ENCODE measurements at regions not wholly inside any gene's neighbourhood (a gene's known extent, or its start where the extent isn't known, plus 50 kb on each side); places are given as distances from the start of the nearest gene placed in this dataset.

GRCh38 chr15:47961401-47962090 is 159.2 kb upstream of the SLC24A5 start:
- DNase-seq (ENCODE audit: low spot score) (no peak), ATAC-seq (no peak)
- Mint-ChIP-seq H3K4me3 (no peak overlapping the region), H3K27me3 (ENCODE audit: low read depth) (peaks cover 5% of the 10 kb centered on the region), H3K4me1 (peaks cover 17% of the 10 kb centered on the region), H3K9me3 (0 out of 2 replicates have a peak, but pooled peaks cover 3% of the 10 kb centered on the region), H3K27ac (no peak overlapping the region), H3K36me3 (no peaks in the 10 kb centered on the region)
- TF ChIP-seq CTCF (IDR thresholded peaks at IDR 0.05) = no peak
- TF ChIP-seq ZNF671 (CRISPR knock-in tag; IDR thresholded peaks at IDR 0.05) = no peak
- CTCF ChIA-PET = no interaction called here
- POLR2A ChIA-PET = no interaction called here

- ChIA-PET CTCF (interaction anchor here (0.9 to 1.1 kb wide), 4 partner anchors 51 to 320 kb away, joined by 3 read pairs; no protein-coding TSS in a partner anchor), POLR2A (no interaction called here)
- H3K4me3 Mint-ChIP-seq = no peak overlapping the region
- no peak overlapping the region for H3K27ac Mint-ChIP-seq
- no peak for DNase-seq (ENCODE audit: low spot score)
- H3K9me3 Mint-ChIP-seq = 0 out of 2 replicates have a peak, but pooled peaks cover 3% of the 10 kb centered on the region
- no peaks in the 10 kb centered on the region for H3K36me3 Mint-ChIP-seq
- TF ChIP-seq RORB (CRISPR knock-in tag; IDR thresholded peaks at IDR 0.05) = no peak
- TF ChIP-seq FOXK1 (CRISPR knock-in tag; IDR thresholded peaks at IDR 0.05) = no peak
- no peak for TF ChIP-seq ESRRA (CRISPR knock-in tag; IDR thresholded peaks at IDR 0.05; ENCODE audit: borderline replicate concordance)
- no peak for TF ChIP-seq MXD4 (CRISPR knock-in tag; IDR thresholded peaks at IDR 0.05; ENCODE audit: borderline replicate concordance)
- TF ChIP-seq ARID4B (CRISPR knock-in tag; IDR thresholded peaks at IDR 0.05; ENCODE audit: borderline replicate concordance) = no peak
- TF ChIP-seq FOXJ3 (CRISPR knock-in tag; IDR thresholded peaks at IDR 0.05; ENCODE audit: borderline replicate concordance) = no peak
- TF ChIP-seq ZNF281 (CRISPR knock-in tag; IDR thresholded peaks at IDR 0.05) = no peak
- TF ChIP-seq KAT7 (CRISPR knock-in tag; IDR thresholded peaks at IDR 0.05; ENCODE audit: borderline replicate concordance) = no peak
- TF ChIP-seq FOXP1 (CRISPR knock-in tag; IDR thresholded peaks at IDR 0.05; ENCODE audit: borderline replicate concordance) = no peak
- no peak for TF ChIP-seq ZNF263 (CRISPR knock-in tag; IDR thresholded peaks at IDR 0.05; ENCODE audit: low read depth)
- TF ChIP-seq ZNF138 (CRISPR knock-in tag; conservative IDR thresholded peaks at IDR 0.05) = no peak
- no peak for TF ChIP-seq SMAD3 (CRISPR knock-in tag; IDR thresholded peaks at IDR 0.05; ENCODE audit: borderline replicate concordance)
- TF ChIP-seq PRDM15 (CRISPR knock-in tag; IDR thresholded peaks at IDR 0.05) = no peak
- TF ChIP-seq TP53 (CRISPR knock-in tag; IDR thresholded peaks at IDR 0.05) = no peak
- no peak for TF ChIP-seq CREM (CRISPR knock-in tag; IDR thresholded peaks at IDR 0.05)
- H3K4me1 Mint-ChIP-seq = peaks cover 23% of the 10 kb centered on the region
- ATAC-seq = no peak
- H3K27me3 Mint-ChIP-seq (ENCODE audit: low read depth) = peaks cover 7% of the 10 kb centered on the region
Observed at GRCh38 chr15:47963265-47963664, 157.5 kb upstream of the SLC24A5 start.
